ENCODE measurements at regions not wholly inside any gene's neighbourhood (a gene's known extent, or its start where the extent isn't known, plus 50 kb on each side); places are given as distances from the start of the nearest gene placed in this dataset.
"Not testable (repeated sequence)": the region's sequence is repeated elsewhere in the genome, so short reads cannot be mapped to it uniquely, and the experiment has no call there.

- DNase-seq: no peak
These were observed 272.6 kb downstream of the MATN1 start for GRCh38 chr1:30450818-30451233.

DNA sequence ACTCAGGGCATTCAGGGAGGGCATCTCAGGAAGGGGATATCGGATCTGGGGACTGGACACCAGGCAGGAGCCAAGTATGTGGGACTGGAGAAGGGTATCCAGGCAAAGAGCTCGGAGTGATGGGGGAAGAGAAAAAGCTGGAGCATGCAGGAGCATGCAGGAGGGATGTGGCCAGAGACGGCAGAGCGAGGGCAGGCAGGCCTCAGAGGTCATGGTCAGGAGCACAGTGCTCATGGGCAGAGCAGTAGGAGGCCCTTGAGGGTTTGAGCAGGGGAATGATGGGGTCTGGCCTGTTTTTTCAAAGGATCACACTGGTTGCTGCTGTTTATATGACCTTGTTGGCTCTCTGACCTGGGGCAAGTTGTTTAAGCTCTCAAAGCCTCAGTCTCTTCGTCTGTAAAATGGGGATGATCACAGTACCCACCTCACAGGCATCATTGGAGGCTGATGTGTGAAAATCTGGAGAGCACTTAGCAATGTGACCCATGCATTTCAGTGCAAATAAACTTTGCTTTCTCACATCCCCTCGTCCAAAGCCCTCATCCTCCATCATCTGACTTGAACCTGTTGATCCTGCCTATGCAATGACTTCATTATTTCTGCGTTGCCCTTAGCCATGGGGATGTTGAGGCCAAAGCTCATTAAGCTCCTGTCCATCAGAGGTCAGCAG lies 273.1 kb downstream of the MATN1 start:
- DNase-seq: no peak

GRCh38 chr1:30449428-30450147 lies 273.8 kb downstream of the MATN1 start:
- DNase-seq: no peak

GRCh38 chr1:30449003-30449402 lies 274.4 kb downstream of the MATN1 start:
- DNase-seq: no peak

GRCh38 chr1:30447701-30448100 lies 275.7 kb downstream of the MATN1 start:
- no peak for DNase-seq

GRCh38 chr1:30447080-30447479 lies 276.3 kb downstream of the MATN1 start:
- no peak for DNase-seq

DNA sequence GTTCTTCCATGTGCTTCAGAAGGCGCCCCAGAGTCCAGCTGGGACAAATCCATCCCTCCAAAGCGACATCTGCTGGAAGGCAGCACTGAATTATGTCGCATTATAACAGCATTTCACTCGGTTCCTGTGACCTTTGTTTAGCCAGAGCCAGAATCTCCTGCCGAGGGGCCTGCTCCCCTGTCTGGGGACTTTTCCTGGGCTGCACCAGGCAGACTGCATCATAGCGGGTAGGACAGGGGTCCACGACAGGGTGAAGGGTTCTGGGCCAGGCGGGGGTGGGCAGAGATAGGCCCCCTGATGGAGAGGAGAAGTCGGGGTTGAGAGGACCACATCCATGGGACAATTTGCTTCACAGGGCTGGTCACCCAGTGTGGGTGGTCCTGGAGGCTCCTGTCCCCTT lies 276.9 kb downstream of the MATN1 start:
- no peak for DNase-seq

DNA sequence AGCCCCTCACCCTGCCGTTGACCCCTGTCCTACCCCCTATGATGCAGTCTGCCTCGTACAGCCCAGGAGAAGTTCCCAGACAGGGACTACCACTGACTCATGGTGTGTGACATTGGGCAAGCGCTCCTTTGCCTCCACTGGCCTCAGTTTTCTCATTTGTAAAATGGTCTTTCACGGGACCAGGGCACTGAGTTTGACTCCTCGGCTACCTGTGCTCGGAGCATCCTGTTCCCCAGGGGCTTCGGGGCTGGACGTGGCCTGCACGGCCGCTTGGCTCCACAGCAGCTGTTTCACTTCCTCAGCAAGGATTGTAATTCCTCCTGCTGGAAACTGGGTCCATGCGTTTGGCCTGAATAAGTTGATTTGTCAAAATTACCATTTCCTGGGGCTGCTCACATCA lies 277.3 kb downstream of the MATN1 start:
- no peak for DNase-seq

GRCh38 chr1:30445449-30445848 lies 277.9 kb downstream of the MATN1 start:
- DNase-seq: no peak

- peak; percentile 8 for DNase-seq
These were observed 278.5 kb downstream of the MATN1 start for GRCh38 chr1:30444850-30445249.

GRCh38 chr1:30444401-30444800 lies 279.0 kb downstream of the MATN1 start:
- DNase-seq: no peak

- not testable (repeated sequence) for DNase-seq
These were observed 285.1 kb downstream of the MATN1 start for GRCh38 chr1:30438274-30438673.

- no peak for DNase-seq
These were observed 286.3 kb downstream of the MATN1 start for GRCh38 chr1:30437059-30437576.

DNA sequence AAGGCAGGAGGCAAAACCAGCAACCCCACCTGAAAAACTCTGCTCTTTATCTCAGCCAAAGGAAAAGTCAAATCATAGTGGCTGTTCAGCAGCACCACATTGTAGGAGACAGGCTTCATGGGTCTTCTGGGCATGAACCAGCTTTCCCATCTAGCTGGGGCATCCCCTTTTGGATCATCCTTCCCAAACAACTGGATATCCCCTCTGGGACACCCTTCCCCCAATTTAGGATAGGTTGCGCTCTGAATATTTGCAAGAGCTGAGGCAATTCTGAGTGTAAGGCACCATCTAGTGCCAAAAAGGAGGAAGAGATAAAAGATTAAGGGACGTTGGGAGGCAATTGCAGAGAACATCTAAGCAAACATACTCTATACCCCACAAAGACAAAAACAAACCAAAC lies 295.8 kb downstream of the MATN1 start:
- no peak for DNase-seq

DNA sequence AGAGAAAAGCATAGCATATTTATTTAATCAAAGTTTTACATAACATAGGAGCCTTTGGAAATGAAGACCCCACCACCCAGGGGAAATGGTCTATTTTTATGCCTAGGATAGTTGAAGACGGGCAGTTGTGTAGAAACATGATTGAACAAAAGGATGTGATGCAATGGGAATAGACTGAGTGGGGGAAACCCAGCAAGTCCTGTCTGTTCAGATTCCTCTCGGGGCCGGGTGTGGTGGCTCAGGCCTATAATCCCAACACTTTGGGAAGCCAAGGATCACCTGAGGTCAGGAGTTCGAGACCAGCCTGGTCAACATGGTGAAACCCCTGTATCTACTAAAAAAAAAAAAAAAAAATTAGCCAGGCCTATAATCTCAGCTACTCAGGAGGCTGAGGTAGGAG lies 298.3 kb downstream of the MATN1 start:
- no peak for DNase-seq

DNA sequence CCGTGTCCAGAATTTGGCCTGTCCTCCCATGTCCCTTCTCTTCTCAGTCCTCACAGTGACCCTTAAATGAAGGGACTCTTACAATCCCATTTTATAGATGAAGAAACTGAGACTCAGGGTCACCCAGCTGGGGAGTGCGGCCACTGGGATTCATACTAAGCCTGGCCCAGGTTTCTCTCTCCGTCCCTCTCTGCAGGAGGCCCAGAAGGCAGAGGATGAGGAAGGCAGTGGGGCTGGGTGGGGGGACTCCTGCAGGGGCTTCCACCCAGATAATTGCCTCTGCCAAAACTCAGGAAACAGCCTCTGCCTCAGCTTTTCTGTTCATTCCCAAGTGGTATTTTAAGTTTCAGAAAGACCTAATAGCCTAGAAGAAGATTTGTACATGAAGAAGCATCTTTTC lies 299.8 kb downstream of the MATN1 start:
- DNase-seq: no peak

DNA sequence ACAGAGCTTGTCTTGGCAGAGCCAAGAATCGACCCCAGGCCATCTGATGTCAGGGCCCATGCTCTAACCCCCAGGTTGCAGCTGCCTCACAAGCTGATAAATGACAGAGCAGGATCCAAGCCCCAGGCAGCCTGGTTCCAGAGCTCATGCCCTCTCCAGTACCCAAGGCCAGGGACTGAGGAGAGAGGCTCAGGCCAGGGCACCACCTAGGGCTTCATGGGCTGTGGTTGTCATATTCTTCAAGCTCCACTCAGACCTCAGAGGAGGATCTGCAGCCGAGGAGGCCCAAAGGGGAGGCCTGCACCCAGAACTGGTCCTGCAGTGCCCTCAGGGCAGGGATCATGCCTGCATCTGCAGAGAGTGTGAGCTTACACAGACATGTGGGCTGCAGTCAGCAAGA lies 301.1 kb downstream of the MATN1 start:
- DNase-seq: no peak

DNA sequence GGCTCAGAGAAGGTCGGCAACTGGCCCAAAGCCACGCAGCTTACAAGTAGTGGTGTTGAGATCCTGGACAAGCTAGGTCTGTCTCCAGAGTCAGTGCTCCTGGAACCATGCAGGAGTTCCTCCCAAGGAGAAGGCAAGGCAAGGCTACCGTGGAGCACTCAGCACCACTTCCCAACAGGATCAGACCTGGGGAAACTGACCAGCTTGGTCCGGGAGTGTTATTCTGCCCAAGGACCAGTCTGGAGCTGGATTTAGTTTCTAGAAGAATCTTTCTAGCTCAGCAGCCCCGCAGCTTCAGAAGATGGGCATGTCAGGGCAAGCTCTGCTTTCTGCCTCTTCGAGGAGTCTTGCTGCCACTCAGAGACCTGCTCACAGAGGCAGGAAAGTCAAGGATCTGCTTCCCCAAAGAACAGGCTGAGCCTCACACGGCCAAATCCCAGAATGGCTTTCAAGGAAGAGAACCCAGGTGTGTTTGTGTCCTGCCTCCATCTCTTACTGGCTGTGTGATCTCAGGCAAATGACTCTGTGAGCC lies 302.8 kb downstream of the MATN1 start:
- no peak for DNase-seq

DNA sequence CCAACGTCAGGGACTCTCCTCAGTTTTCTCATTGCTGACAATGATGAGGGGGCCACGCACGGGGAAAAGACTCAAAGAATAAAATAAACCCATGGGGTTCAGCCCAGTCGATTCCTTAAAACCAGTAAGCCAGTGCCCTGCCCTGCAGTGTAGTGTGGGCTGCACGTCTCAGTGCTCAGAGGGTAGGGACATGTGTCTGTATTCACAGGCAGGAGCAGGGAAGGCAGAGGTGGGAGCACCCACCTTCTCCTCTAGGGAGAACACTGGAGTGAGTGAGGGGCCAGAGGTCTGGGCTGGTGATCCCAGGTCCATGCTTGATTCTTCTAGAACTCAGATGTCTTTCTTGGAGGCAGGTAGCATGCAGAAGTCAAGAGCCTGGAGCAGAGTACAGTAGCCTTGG lies 303.6 kb downstream of the MATN1 start:
- no peak for DNase-seq

GRCh38 chr1:30418939-30419720 lies 304.3 kb downstream of the MATN1 start:
- DNase-seq: no peak

DNA sequence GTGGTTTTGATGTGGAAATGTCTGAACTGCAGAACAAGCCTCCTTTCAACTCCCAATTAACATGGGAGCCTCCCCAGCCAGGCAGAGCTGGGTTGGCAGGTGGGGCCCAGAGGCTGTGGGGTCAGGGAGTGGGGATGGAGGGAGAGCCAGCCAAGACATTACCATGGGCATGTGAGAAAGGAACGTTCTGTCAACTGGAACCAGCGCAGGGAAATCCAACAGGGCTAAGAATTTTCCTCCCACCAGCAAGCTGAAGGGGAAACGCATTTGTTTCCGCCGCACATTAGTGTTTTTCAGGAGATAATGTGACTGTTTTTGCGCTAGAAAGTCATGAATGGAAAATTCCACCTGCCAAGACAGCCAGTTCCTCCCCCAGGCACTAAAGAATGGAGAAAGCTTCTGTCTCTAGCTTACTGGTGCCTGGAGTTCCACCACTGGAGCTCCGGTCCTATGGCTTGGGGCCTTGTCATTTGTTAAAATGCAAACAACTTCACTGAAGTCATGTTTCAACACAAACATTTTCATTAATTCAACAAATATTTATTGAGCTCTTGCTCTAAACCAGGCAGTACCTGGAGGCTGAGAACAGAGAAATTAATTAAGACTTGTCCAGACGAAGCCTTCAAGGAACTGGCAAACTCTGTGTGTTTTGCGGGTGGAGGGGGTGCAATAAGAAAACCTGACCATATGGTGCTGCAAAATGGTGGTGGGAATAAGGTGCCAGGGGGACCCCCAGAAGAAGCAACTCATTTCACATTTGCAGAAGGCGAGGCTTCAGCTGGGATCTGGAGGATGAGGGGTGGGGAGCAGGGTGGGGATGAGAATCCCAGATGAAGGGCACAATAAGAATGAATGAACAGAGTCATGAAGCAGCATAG lies 305.1 kb downstream of the MATN1 start:
- DNase-seq: no peak

- DNase-seq: no peak
These were observed 305.7 kb downstream of the MATN1 start for GRCh38 chr1:30417701-30418046.

Measured in fibroblast of skin of right quadriceps (primary cell).